Karpas-422 (cell line): ENCODE measurements at regions not wholly inside any gene's neighbourhood (a gene's known extent, or its start where the extent isn't known, plus 50 kb on each side); places are given as distances from the start of the nearest gene placed in this dataset.
"Not testable (repeated sequence)": the region's sequence is repeated elsewhere in the genome, so short reads cannot be mapped to it uniquely, and the experiment has no call there.

Experiments
- DNase-seq: peaks from one replicate; pipeline ENCODE4 v3.0.0-alpha.2; 2015
- H2AFZ ChIP-seq: fragments of 200-600 bp; sonication (generic); 2 replicates; pipeline ENCODE4 v1.6.1; 2014; ENCODE audit warnings: antibody characterized with exemption, low read length, mixed read lengths
- H3K27ac ChIP-seq: fragments of 200-600 bp; sonication (generic); 2 replicates; pipeline ENCODE4 v1.5.1; 2014; ENCODE audit warnings: mild to moderate bottlenecking, low read length, moderate library complexity
- H3K27me3 ChIP-seq: fragments of 200-600 bp; sonication (generic); 2 replicates; pipeline ENCODE4 v1.6.1; 2014; ENCODE audit warnings: low read length, mixed read lengths
- H3K36me3 ChIP-seq: fragments of 200-600 bp; sonication (generic); 2 replicates; pipeline ENCODE4 v1.6.1; 2014; ENCODE audit warnings: low read length, mixed read lengths; ENCODE audit not compliant: insufficient read depth
- H3K4me1 ChIP-seq: fragments of 200-600 bp; sonication (generic); 2 replicates; pipeline ENCODE4 v1.6.1; 2014; ENCODE audit warnings: mild to moderate bottlenecking, low read length, mixed read lengths
- H3K4me2 ChIP-seq: fragments of 200-600 bp; sonication (generic); 2 replicates; pipeline ENCODE4 v1.6.1; 2014; ENCODE audit warnings: low read length, low read depth, mild to moderate bottlenecking; ENCODE audit not compliant: poor library complexity, severe bottlenecking
- H3K4me3 ChIP-seq: fragments of 200-600 bp; sonication (generic); 2 replicates; pipeline ENCODE4 v1.5.1; 2014; ENCODE audit warnings: mild to moderate bottlenecking, antibody characterized with exemption, low read length, mixed read lengths
- H3K79me2 ChIP-seq: fragments of 200-600 bp; sonication (generic); 2 replicates; pipeline ENCODE4 v1.6.1; 2014; ENCODE audit warnings: mild to moderate bottlenecking, low read length, mixed read lengths
- H3K9ac ChIP-seq: fragments of 200-600 bp; sonication (generic); 2 replicates; pipeline ENCODE4 v1.6.0; 2014; ENCODE audit warnings: low read length
- H3K9me2 ChIP-seq: fragments of 200-600 bp; sonication (generic), shearing (Covaris generic); replicated peaks from 2 replicates; pipeline ENCODE4 v1.6.0; 2014; ENCODE audit warnings: mild to moderate bottlenecking, low read length, moderate library complexity; ENCODE audit not compliant: insufficient read depth
- H3K9me3 ChIP-seq: fragments of 300-700, 200-600 bp; sonication (generic); 2 replicates; pipeline ENCODE4 v1.6.1; 2014; ENCODE audit warnings: low read length, mixed read lengths
- H4K20me1 ChIP-seq: fragments of 200-600 bp; sonication (generic); 2 replicates; pipeline ENCODE4 v1.6.1; 2014; ENCODE audit warnings: mild to moderate bottlenecking, antibody characterized with exemption, low read length, low read depth; ENCODE audit not compliant: insufficient read depth

DNA sequence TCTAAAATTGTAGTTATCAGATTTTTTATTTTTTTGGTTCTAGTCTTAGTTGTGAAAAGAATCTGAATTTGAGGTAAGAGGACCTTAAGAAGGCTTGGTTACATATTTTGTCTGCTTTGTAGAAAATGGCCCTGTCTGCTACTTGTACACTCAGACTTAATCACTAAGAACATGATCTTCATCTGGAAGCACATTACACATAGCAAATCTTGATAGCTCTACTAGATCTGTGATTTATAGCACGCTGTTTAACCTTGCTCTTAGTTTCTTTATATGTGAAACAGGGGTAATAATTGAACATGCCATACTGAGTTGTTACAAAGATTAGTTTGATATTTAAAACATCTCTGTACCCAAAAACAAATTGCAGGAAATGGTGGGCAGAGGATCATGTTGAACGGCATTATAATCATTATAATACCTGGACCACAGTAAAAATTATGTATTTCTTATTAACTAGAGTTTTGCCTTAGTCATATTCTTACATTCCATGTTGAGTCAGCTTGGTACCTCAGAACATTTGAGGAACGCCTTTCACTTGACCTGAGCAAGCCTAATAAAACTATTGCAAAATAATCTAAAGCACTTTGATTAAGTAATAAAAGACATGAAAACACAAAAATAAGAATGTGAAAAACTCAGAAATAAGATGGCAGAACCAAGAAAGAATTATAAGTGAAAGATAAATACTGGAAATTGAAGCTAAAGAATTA, 738.0 kb upstream of the AADAT start:
- Histone ChIP-seq H2AFZ (no peak overlapping the region), H3K9me2 (no peaks in the 10 kb centered on the region), H3K4me3 (no peak overlapping the region), H3K4me1 (no peaks in the 10 kb centered on the region), H3K9ac (no peak overlapping the region), H3K79me2 (no peaks in the 10 kb centered on the region), H3K36me3 (no peaks in the 10 kb centered on the region), H3K4me2 (no peak overlapping the region), H3K9me3 (no peaks in the 10 kb centered on the region), H4K20me1 (no peaks in the 10 kb centered on the region), H3K27ac (no peak overlapping the region), H3K27me3 (no peaks in the 10 kb centered on the region)
- no peak for DNase-seq

DNA sequence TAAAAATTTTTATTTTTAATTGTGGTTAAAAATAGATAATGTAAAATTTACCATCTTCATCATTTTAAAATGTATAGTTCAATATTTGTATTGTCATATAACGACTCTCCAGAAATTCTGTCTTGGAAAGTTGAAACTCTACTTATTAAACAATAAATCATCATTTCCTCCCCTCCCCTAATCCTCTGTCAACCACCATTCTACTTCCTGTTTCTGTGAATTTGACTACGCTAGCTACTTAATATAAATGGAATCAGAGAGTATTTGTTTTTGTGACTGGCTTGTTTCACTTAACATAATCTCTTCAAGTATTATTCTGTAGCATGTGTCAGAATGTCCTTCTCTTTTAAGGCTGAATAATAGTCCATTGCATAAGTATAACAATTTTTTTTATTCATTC, 729.0 kb upstream of the AADAT start:
- Histone ChIP-seq H3K27me3 (no peaks in the 10 kb centered on the region), H3K9me2 (no peaks in the 10 kb centered on the region), H3K9me3 (no peaks in the 10 kb centered on the region), H3K4me3 (no peak overlapping the region), H3K27ac (no peak overlapping the region), H3K4me1 (no peaks in the 10 kb centered on the region), H3K9ac (no peak overlapping the region), H3K36me3 (no peaks in the 10 kb centered on the region), H2AFZ (no peak overlapping the region), H3K4me2 (no peak overlapping the region), H4K20me1 (no peaks in the 10 kb centered on the region), H3K79me2 (no peaks in the 10 kb centered on the region)
- DNase-seq: peak; percentile 36

DNA sequence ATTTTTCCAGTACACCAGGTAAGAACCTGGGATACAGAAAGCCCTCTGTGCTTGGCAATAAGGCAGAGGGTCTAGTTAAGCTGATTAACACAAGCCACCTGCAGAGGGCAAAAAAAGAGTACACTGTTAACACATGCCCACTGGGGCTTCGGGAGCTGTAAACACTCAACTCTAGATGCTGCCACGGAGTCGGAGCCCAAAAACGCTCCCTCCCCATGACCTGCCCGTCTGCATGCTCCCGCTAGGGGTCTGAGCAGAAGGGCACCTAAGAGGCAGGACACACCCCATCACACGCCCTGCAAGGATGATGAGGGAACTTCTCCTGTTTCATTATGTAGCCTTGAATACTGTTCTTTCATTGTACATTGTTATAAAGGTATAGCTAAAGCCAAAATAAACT, 715.6 kb upstream of the AADAT start:
- no peaks in the 10 kb centered on the region for H3K4me1 ChIP-seq
- H4K20me1 ChIP-seq: no peaks in the 10 kb centered on the region
- no peak overlapping the region for H3K9ac ChIP-seq
- DNase-seq: no peak
- no peaks in the 10 kb centered on the region for H3K36me3 ChIP-seq
- H3K27ac ChIP-seq: no peak overlapping the region
- no peak overlapping the region for H3K4me3 ChIP-seq
- no peaks in the 10 kb centered on the region for H3K9me2 ChIP-seq
- H3K27me3 ChIP-seq: no peaks in the 10 kb centered on the region
- H2AFZ ChIP-seq: no peak overlapping the region
- no peaks in the 10 kb centered on the region for H3K79me2 ChIP-seq
- H3K9me3 ChIP-seq: no peaks in the 10 kb centered on the region
- no peak overlapping the region for H3K4me2 ChIP-seq

DNA sequence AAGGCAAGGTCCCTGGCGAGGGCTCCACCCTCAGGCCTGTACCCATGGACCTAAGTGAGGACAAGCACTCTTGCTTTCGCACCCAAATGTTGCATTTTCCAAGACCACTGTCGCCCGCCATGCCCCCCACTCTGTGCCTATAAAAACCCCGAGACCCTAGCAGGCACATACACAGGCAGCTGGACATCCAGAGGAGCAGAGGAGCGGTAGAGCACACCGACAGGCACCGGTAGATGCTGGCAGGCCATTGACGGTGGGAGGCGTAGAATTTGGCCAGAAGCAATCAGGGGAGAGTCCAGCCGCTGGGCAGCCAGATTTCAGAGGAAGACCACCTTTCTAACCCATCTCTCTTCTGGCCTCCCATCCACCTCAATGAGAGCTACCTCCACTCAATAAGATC, 715.2 kb upstream of the AADAT start:
- no peaks in the 10 kb centered on the region for H3K79me2 ChIP-seq
- H2AFZ ChIP-seq: no peak overlapping the region
- H3K9ac ChIP-seq: no peak overlapping the region
- no peaks in the 10 kb centered on the region for H3K36me3 ChIP-seq
- no peak overlapping the region for H3K27ac ChIP-seq
- H4K20me1 ChIP-seq: no peaks in the 10 kb centered on the region
- H3K4me1 ChIP-seq: no peaks in the 10 kb centered on the region
- no peaks in the 10 kb centered on the region for H3K27me3 ChIP-seq
- H3K4me2 ChIP-seq: no peak overlapping the region
- no peak for DNase-seq
- no peaks in the 10 kb centered on the region for H3K9me2 ChIP-seq
- no peak overlapping the region for H3K4me3 ChIP-seq
- H3K9me3 ChIP-seq: no peaks in the 10 kb centered on the region

DNA sequence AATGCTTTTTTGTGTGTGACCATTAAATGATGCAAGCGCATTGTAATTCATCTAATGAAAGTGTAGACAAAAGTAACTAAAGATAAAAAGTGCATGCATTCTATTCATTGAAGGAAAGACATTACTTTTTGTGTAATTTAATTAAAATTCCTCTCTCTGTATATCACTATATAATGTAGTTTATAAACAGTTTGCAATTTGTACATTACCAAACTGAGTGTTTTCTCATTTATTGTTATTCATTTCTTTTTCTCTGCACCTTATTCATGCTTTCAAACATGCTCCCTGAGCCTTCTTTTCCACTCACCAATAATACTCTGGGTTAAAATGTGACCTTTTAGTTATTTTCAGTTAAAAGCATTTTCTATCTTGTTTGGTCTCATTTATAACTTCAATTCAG, 713.7 kb upstream of the AADAT start:
- H3K9me3 ChIP-seq: no peaks in the 10 kb centered on the region
- no peaks in the 10 kb centered on the region for H4K20me1 ChIP-seq
- no peaks in the 10 kb centered on the region for H3K9me2 ChIP-seq
- no peaks in the 10 kb centered on the region for H3K36me3 ChIP-seq
- no peaks in the 10 kb centered on the region for H3K4me1 ChIP-seq
- no peak overlapping the region for H3K4me2 ChIP-seq
- no peak for DNase-seq
- H3K9ac ChIP-seq: no peak overlapping the region
- H2AFZ ChIP-seq: no peak overlapping the region
- H3K27ac ChIP-seq: no peak overlapping the region
- H3K79me2 ChIP-seq: no peaks in the 10 kb centered on the region
- H3K27me3 ChIP-seq: no peaks in the 10 kb centered on the region
- H3K4me3 ChIP-seq: no peak overlapping the region

DNA sequence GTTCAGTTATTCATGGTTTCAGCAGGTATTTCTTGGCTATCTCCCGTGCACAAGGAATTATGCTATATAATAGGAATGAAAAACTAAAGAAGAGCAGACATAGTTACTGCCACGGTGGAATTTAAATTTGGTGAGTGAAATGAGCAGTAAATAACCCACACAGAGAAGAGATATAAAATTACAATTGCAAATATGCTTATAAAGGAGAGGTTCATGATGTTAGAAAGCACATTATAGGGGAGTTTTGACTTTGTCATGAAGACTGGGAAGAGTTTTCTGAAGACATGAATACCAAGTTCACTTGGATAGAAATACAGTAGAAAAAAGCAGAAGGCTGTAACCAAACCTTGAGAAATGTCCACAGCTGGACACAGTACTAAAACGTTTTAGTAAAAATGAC, 712.0 kb upstream of the AADAT start:
- H4K20me1 ChIP-seq: no peaks in the 10 kb centered on the region
- H3K27ac ChIP-seq: no peak overlapping the region
- H3K9me3 ChIP-seq: no peaks in the 10 kb centered on the region
- H3K9me2 ChIP-seq: no peaks in the 10 kb centered on the region
- H3K4me3 ChIP-seq: no peak overlapping the region
- no peaks in the 10 kb centered on the region for H3K36me3 ChIP-seq
- no peak overlapping the region for H3K4me2 ChIP-seq
- H3K27me3 ChIP-seq: no peaks in the 10 kb centered on the region
- H2AFZ ChIP-seq: no peak overlapping the region
- DNase-seq: no peak
- no peaks in the 10 kb centered on the region for H3K79me2 ChIP-seq
- H3K4me1 ChIP-seq: no peaks in the 10 kb centered on the region
- no peak overlapping the region for H3K9ac ChIP-seq

DNA sequence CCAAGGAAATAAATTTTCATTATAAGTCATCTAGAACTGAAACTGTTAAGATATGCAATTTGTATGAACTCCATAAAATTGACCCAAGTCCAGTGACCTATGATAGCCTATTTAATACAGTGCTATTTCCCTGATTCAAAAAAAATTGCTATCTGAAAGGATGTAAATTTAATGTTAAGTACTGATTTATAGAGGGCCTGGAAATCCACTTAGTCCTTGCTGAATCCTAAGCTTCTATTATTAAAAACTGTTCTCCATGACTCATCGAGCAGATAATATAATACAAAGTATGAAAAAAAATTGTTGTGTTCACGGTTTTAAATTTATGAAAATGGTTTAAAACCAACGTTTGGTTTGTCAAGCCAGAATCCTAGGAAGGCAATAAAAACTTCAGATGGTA, 704.8 kb upstream of the AADAT start:
- Histone ChIP-seq H2AFZ (no peak overlapping the region), H3K27ac (no peak overlapping the region), H3K27me3 (no peaks in the 10 kb centered on the region), H3K4me3 (no peak overlapping the region), H3K36me3 (no peaks in the 10 kb centered on the region), H3K4me1 (no peaks in the 10 kb centered on the region), H4K20me1 (no peaks in the 10 kb centered on the region), H3K79me2 (no peaks in the 10 kb centered on the region), H3K9ac (no peak overlapping the region), H3K4me2 (no peak overlapping the region), H3K9me2 (no peaks in the 10 kb centered on the region), H3K9me3 (no peaks in the 10 kb centered on the region)
- no peak for DNase-seq

DNA sequence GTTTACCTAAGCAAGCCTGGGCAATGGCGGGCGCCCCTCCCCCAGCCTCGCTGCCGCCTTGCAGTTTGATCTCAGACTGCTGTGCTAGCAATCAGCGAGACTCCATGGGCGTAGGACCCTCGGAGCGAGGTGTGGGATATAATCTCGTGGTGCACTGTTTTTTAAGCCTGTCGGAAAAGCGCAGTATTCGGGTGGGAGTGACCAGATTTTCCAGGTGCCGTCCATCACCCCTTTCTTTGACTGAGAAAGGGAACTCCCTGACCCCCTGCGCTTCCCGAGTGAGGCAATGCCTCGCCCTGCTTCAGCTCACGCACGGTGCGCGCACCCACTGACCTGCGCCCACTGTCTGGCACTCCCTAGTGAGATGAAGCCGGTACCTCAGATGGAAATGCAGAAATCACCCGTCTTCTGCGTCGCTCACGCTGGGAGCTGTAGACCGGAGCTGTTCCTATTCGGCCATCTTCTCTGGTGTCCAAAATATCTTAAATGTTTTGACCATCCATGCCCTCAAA, 698.8 kb upstream of the AADAT start:
- not testable (repeated sequence) for DNase-seq, H3K9me2 ChIP-seq, H3K9ac ChIP-seq, H3K36me3 ChIP-seq, H3K4me3 ChIP-seq, H2AFZ ChIP-seq, H3K9me3 ChIP-seq, H3K27me3 ChIP-seq, H3K4me1 ChIP-seq, H3K4me2 ChIP-seq, H4K20me1 ChIP-seq, H3K27ac ChIP-seq, H3K79me2 ChIP-seq
